ENCODE measurements at regions not wholly inside any gene's neighbourhood (a gene's known extent, or its start where the extent isn't known, plus 50 kb on each side); places are given as distances from the start of the nearest gene placed in this dataset.

- DNase-seq (ENCODE audit: low spot score): no peak
- no peak for TF ChIP-seq CTCF (IDR thresholded peaks at IDR 0.05; ENCODE audit: extremely low read depth, insufficient read depth, missing control alignments)
- in situ Hi-C loops (cut with MboI; ENCODE audit: low pct_unique_long_range_greater_than_20kb, low sequenced_read_pairs, unreplicated experiment): no loop called here
Measured at GRCh38 chr17:55564081-55564480, 52.8 kb upstream of the SMIM36 start.

DNA sequence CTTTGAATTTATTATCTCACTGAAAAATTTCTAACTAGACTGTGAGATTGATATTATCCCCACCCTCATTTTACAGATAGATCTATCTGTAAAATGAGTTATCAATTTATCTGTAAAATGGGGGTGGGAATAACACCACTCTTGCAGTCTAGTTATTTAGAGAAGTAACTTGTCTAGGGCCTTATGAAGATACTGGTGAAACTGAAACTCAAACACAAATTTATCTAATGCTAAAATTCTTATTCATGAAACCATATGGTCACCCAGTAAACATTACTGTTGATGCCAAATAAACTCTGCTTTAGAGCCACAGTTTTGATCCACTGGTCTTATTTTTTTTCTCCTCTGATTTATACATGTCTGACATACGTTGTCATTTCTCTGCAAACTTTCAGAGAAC, 52.1 kb upstream of the SMIM36 start:
- DNase-seq (ENCODE audit: low spot score): no peak
- in situ Hi-C loops (cut with MboI; ENCODE audit: low pct_unique_long_range_greater_than_20kb, low sequenced_read_pairs, unreplicated experiment): no loop called here
- TF ChIP-seq CTCF (IDR thresholded peaks at IDR 0.05; ENCODE audit: extremely low read depth, insufficient read depth, missing control alignments): no peak

- TF ChIP-seq CTCF (IDR thresholded peaks at IDR 0.05; ENCODE audit: extremely low read depth, insufficient read depth, missing control alignments): no peak
- in situ Hi-C loops (cut with MboI; ENCODE audit: low pct_unique_long_range_greater_than_20kb, low sequenced_read_pairs, unreplicated experiment): no loop called here
- DNase-seq (ENCODE audit: low spot score): no peak
Measured at GRCh38 chr17:55561973-55562495, 50.8 kb upstream of the SMIM36 start.

DNA sequence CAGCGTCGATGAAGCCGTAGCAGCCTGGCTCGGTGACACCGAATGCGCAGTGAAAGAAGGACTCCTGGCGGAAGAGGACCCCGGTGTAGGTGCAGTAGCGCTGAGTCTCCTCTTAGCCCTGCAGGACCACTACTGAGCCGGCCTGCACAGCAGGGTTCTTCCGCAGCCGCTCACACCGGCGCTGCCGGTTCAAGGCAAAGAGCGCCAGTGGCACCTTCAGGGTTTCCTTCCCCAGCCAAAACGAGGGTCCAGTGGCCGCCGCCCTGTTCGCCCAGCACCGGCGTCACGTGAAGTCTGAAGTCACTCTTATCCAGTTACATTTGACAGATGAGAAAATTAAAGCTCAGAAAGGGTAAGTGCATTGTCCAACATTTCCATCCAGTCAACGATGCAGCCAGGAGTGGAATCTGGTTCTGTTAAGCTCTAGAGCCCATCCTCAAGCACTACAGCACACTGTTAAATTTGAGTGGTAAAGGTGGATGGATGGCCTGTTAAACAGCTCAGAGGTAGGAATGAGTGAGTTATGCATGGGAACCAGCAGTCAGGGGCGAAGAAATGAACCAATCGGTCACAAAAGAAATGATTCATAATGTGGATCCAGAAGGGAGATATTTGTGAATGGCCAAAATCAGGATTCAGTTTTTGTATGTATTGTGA, 50.2 kb upstream of the SMIM36 start:
- TF ChIP-seq CTCF (IDR thresholded peaks at IDR 0.05; ENCODE audit: extremely low read depth, insufficient read depth, missing control alignments): no peak
- in situ Hi-C loops (cut with MboI; ENCODE audit: low pct_unique_long_range_greater_than_20kb, low sequenced_read_pairs, unreplicated experiment): no loop called here
- DNase-seq (ENCODE audit: low spot score): no peak

All from GM13977 (cell line).